NK-92 treated with Interleukin-12 subunit alpha and Interleukin-12 subunit beta, amount 100 ng/mL, for 24 hours (cell line): ENCODE measurements at regions not wholly inside any gene's neighbourhood (a gene's known extent, or its start where the extent isn't known, plus 50 kb on each side); places are given as distances from the start of the nearest gene placed in this dataset.
A peak's percentile ranks its signal among the peaks of the same experiment; 100 is the strongest.
"Not testable (repeated sequence)": the region's sequence is repeated elsewhere in the genome, so short reads cannot be mapped to it uniquely, and the experiment has no call there.

Experiments
- DNase-seq: peaks from one replicate; lab custom pipeline; 2025; lab: John Stamatoyannopoulos, UW

GRCh38 chr17:30712859-30713258 is 111.6 kb downstream of the CRLF3 start:
- DNase-seq, result not testable (repeated sequence)

GRCh38 chr17:30711626-30712507 is 112.6 kb downstream of the CRLF3 start:
- not testable (repeated sequence) for DNase-seq

DNA sequence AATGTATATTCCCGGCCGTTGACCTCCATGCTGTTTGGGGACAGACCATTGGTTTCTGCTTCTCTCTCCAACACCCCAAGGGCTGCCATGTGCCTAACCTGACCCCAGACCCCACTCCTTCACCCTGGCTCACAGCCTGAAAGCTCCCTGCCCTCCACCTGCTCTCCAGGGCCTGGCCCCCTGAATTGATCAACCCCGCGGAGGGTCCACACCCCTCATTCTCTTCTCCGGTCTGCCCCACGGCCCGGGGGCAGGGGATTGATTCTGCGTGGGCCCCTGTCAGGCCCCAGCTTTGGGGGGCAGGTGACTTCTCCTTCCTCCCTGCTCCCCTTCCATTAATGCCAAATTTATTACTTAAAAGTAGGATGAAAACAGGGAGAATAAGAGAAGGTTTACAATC is 113.3 kb downstream of the CRLF3 start:
- DNase-seq, result not testable (repeated sequence)

GRCh38 chr17:30710276-30711088 is 114.0 kb downstream of the CRLF3 start:
- DNase-seq, result not testable (repeated sequence)

GRCh38 chr17:30709561-30710275 is 114.8 kb downstream of the CRLF3 start:
- not testable (repeated sequence) for DNase-seq

- not testable (repeated sequence) for DNase-seq
Measured at GRCh38 chr17:30709096-30709495, 115.4 kb downstream of the CRLF3 start.

- peak; percentile 38 for DNase-seq
Measured at GRCh38 chr17:30708241-30709078, 116.0 kb downstream of the CRLF3 start.

DNA sequence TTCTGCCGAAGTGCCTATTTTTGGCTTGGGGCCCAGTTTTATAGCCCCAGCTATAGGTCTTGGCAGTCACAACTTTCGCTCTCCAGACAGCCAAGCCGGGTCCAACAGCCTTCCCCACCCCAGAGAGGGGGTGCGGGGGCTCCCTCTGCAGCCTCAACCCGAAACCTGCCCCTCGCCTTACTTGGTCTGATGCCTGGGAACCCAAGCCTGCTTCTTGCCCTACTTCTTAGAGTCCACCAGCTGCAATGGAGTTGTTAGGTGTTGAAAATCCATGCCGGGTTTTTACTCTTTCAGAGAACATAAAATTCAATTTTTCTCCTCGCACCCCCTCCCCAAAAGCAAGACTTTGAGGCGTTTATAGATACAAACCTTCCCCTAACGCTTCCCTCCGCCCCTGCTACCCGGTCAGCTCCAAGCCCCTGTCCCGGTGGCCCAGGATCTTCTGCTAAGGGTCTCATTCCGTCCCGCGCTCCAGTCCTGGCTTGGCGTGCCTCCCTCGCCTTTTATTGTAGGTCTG is 116.7 kb downstream of the CRLF3 start:
- DNase-seq, result not testable (repeated sequence)

GRCh38 chr17:30706461-30707335 is 117.8 kb downstream of the CRLF3 start:
- not testable (repeated sequence) for DNase-seq

DNA sequence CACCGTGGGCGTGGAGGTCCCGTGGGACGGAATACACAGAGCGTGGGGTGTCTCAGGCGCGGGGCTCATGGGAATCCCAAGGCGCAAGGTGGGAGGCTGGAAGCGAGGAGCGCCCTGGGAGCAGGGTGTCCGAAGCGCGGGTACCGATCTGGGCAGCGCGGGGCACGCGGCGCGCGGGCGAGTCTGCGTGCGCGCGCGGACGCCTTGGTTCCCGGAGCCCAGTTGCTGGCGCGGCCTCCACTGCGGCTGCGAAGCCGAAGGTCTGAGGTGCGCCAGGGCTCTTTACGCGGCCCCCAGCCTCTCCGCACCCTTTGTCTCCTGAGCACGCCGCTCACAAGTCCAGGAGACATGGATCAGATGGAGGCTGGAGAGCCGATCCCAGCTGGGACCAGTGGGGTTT is 118.5 kb downstream of the CRLF3 start:
- not testable (repeated sequence) for DNase-seq

DNA sequence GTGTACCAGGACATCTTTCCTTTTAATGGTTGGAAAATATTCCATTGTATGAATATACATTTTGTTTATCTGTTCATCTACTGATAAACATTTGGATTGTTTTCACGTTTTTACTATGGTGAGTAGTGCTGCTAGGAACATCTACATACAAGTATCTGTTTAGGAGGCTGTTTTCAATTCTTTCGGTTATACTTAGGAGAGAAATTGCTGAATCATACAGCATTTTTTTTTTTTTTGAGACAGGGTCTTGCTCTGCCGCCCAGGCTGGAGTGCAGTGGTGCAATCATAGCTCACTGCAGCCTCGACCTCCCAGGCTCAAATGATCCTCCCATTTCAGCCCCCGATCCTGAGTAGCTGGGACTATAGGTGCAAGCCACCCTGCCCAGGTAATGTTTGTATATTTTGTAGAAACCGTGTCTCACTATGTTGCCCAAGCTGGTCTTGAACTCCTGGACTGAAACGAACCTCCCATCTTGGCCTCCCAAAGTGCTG is 122.9 kb downstream of the CRLF3 start:
- no peak for DNase-seq

- not testable (repeated sequence) for DNase-seq
Measured at GRCh38 chr17:30700833-30701232, 123.7 kb downstream of the CRLF3 start.

- DNase-seq, result peak; percentile 17
Measured at GRCh38 chr17:30697619-30698460, 126.7 kb downstream of the CRLF3 start.

- DNase-seq, result no peak
Measured at GRCh38 chr17:30696234-30696633, 128.3 kb downstream of the CRLF3 start.

GRCh38 chr17:30695265-30695811 is 129.2 kb downstream of the CRLF3 start:
- not testable (repeated sequence) for DNase-seq

DNA sequence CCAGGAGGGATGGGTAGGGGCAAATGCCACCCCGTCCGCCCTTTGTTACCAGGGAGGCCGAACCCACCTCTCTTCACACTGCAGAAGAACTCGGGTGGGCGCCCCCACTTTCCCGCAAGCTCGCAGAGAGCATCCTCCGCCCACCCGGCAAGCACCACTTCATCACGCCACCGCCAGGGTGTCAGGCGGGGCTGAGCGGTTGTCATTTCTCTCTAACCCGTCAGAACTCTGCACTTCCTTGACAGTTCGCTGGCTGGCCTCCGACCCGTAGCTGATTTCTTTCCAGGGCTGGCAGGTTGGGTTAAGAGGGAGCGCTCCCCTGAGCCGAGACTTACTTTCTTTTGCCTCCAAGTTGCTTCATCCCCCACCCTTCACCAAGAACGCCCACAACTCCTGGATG is 130.7 kb downstream of the CRLF3 start:
- DNase-seq, result not testable (repeated sequence)

- not testable (repeated sequence) for DNase-seq
Measured at GRCh38 chr17:30689266-30690000, 135.1 kb downstream of the CRLF3 start.
